GM23248 (cell line): ENCODE measurements at regions not wholly inside any gene's neighbourhood (a gene's known extent, or its start where the extent isn't known, plus 50 kb on each side); places are given as distances from the start of the nearest gene placed in this dataset.
A peak's percentile ranks its signal among the peaks of the same experiment; 100 is the strongest.

Experiments used
- DNase-seq: peaks from one replicate; pipeline ENCODE4 v3.0.0-alpha.2; 2015
- H2AFZ ChIP-seq: fragments of 200-600 bp; sonication (generic); 2 replicates; pipeline ENCODE4 v1.6.1; 2016; ENCODE audit warnings: antibody characterized with exemption
- H3F3A ChIP-seq: fragments of 200-600 bp; sonication (generic); 2 replicates; pipeline ENCODE4 v1.6.1; 2016; ENCODE audit warnings: mild to moderate bottlenecking, antibody characterized with exemption, mixed run types; ENCODE audit not compliant: insufficient read depth
- H3K27ac ChIP-seq: fragments of 200-600 bp; sonication (generic); 2 replicates; pipeline ENCODE4 v1.5.1; 2016; ENCODE audit warnings: mild to moderate bottlenecking
- H3K27me3 ChIP-seq: fragments of 200-600 bp; sonication (generic); replicated peaks from 2 replicates; pipeline ENCODE4 v1.6.1; 2016; ENCODE audit warnings: mild to moderate bottlenecking; ENCODE audit not compliant: insufficient read depth
- H3K36me3 ChIP-seq: fragments of 200-600 bp; sonication (generic); 2 replicates; pipeline ENCODE4 v1.6.1; 2016; ENCODE audit warnings: low read depth, mild to moderate bottlenecking
- H3K4me1 ChIP-seq: fragments of 200-600 bp; sonication (generic); 2 replicates; pipeline ENCODE4 v1.6.1; 2016; ENCODE audit warnings: mild to moderate bottlenecking; ENCODE audit not compliant: insufficient read depth
- H3K4me2 ChIP-seq: fragments of 200-600 bp; sonication (generic); one replicate; pipeline ENCODE4 v1.6.1; 2016; ENCODE audit warnings: mild to moderate bottlenecking; ENCODE audit not compliant: unreplicated experiment
- H3K4me3 ChIP-seq: fragments of 200-600 bp; sonication (generic); 2 replicates; pipeline ENCODE4 v1.5.1; 2016; ENCODE audit warnings: mild to moderate bottlenecking
- H3K79me2 ChIP-seq: fragments of 200-600 bp; sonication (generic); 2 replicates; pipeline ENCODE4 v1.6.1; 2016; ENCODE audit warnings: mild to moderate bottlenecking; ENCODE audit not compliant: insufficient read depth
- H3K9ac ChIP-seq: fragments of 200-600 bp; sonication (generic); 2 replicates; pipeline ENCODE4 v1.6.1; 2016; ENCODE audit warnings: mild to moderate bottlenecking
- H3K9me2 ChIP-seq: fragments of 200-600 bp; sonication (generic); 2 replicates; pipeline ENCODE4 v1.6.1; 2016; ENCODE audit warnings: mixed run types, mild to moderate bottlenecking, moderate library complexity; ENCODE audit not compliant: insufficient read depth
- H3K9me3 ChIP-seq: fragments of 200-600 bp; sonication (generic); one replicate; pipeline ENCODE4 v1.6.1; 2017; ENCODE audit warnings: low read depth
- H4K20me1 ChIP-seq: fragments of 200-600 bp; sonication (generic); 2 replicates; pipeline ENCODE4 v1.6.0; 2016; ENCODE audit not compliant: insufficient read depth
- EZH2 ChIP-seq: fragments of 200-600 bp; sonication (generic); IDR thresholded peaks from 2 replicates; pipeline ENCODE4 v1.6.1; 2018; ENCODE audit warnings: antibody characterized with exemption, mild to moderate bottlenecking; ENCODE audit not compliant: insufficient read depth, poor library complexity, severe bottlenecking
- EZH2phosphoT487 ChIP-seq: fragments of 200-600 bp; sonication (generic); IDR thresholded peaks from 2 replicates; pipeline ENCODE4 v1.6.1; 2018; ENCODE audit warnings: antibody characterized with exemption, moderate library complexity, mild to moderate bottlenecking, low read depth; ENCODE audit not compliant: insufficient read depth
- WGBS, 2 experiments: methylation state at CpG; one replicate each; pipeline ENCODE4 v1.1.6; 2015 to 2017; ENCODE audit warnings: low lambda C conversion rate in 2 of 2, low coverage in 1 of 2; ENCODE audit errors: missing lambda C conversion rate in 2 of 2; 5-methylcytosine and 5-hydroxymethylcytosine counted together
- in situ Hi-C: fragments of 300-500 bp; cut with MboI; formaldehyde crosslinking; loops from 2 replicates; pipeline ENCODE4 v1.15.0; 2020

DNA sequence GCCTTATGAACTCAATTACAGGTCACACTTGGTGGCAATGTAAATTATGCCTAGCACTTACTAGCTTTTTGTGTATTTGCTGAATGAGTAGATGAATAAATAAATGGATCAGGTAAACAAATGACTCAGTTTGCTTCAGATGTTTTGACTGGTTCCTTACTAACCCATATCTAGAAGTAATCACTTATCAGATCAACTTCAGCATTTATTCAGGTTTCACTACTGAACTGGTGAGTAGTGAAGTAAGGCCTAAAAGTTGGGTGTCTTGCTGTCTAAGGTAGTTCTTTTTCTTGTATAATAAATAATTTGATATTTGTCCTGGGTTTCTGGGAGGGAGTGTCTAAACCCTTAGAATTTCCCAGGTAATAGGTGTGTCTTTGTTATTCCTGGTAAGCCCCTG is 205.0 kb downstream of the UXS1 start:
- H3K9me3 ChIP-seq, result no peaks in the 10 kb centered on the region
- H3K27me3 ChIP-seq, result 0 out of 2 replicates have a peak, but pooled peaks cover 5% of the 10 kb centered on the region
- in situ Hi-C loops, result no loop called here
- H3K4me3 ChIP-seq, result no peak overlapping the region
- H3K36me3 ChIP-seq, result no peaks in the 10 kb centered on the region
- H2AFZ ChIP-seq, result no peak overlapping the region
- no peak for DNase-seq
- H4K20me1 ChIP-seq, result no peaks in the 10 kb centered on the region
- TF ChIP-seq EZH2 (no peak), EZH2phosphoT487 (no peak)
- no peaks in the 10 kb centered on the region for H3K9me2 ChIP-seq
- H3K4me2 ChIP-seq, result no peak overlapping the region
- no peaks in the 10 kb centered on the region for H3F3A ChIP-seq
- H3K4me1 ChIP-seq, result no peaks in the 10 kb centered on the region
- no peaks in the 10 kb centered on the region for H3K79me2 ChIP-seq
- no peak overlapping the region for H3K27ac ChIP-seq
- no peak overlapping the region for H3K9ac ChIP-seq

DNA sequence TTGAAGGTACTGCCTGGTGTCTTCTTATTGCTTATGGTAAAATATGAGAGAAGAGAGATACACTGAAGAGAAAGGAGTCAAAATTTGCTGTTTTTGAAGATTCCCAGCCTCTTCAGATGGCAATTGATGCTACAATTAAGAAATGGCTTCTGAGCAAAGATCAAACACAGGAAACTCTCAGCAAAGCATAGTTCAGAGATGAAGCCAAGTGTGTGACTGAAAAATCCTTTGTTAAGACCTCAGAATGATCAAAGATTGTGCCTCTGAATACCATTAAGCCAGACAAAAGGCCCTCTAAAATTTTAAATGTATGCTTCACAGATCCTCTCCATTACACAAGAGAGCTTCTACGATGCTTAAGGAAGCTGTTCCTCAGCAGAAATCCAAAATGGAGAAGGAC is 216.3 kb downstream of the UXS1 start:
- WGBS, 2 experiments, result 42 to 57% methylated on average over 1 of the region's 1 CpG
- H3K9me3 ChIP-seq, result no peaks in the 10 kb centered on the region
- H3K27ac ChIP-seq, result no peak overlapping the region
- TF ChIP-seq EZH2phosphoT487, result no peak
- TF ChIP-seq EZH2, result no peak
- no peaks in the 10 kb centered on the region for H4K20me1 ChIP-seq
- no peak overlapping the region for H3K9ac ChIP-seq
- DNase-seq, result no peak
- in situ Hi-C loops, result no loop called here
- peaks cover 12% of the 10 kb centered on the region; the same call in 1 of the 2 replicates for H3F3A ChIP-seq
- no peaks in the 10 kb centered on the region for H3K79me2 ChIP-seq
- H3K27me3 ChIP-seq, result peaks cover 12% of the 10 kb centered on the region; the same call in 1 of the 2 replicates
- H3K36me3 ChIP-seq, result no peaks in the 10 kb centered on the region
- no peak overlapping the region for H2AFZ ChIP-seq
- no peak overlapping the region for H3K4me3 ChIP-seq
- no peaks in the 10 kb centered on the region for H3K9me2 ChIP-seq
- H3K4me2 ChIP-seq, result no peak overlapping the region
- peaks cover 6% of the 10 kb centered on the region for H3K4me1 ChIP-seq

DNA sequence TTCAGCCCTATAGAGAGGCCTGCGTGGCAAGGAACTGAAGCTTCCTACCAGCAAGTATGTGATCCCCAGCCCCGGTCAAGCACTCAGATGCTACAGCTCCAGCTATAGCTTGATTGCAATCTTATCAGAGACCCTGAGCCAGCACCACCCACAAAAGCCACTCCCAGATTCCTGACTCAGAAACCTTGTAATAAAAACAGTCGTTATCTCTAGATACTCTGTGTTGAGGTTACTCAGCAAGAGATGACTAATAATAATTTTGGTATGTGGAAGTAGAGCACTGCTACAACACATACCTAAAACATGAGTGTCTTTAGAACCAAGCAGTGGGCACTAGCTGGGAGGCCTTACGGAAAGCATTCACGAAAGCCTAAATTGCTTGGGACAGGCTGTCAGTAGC is 216.9 kb downstream of the UXS1 start:
- Histone ChIP-seq H3K79me2 (no peaks in the 10 kb centered on the region), H3K9ac (no peak overlapping the region), H3K27me3 (peaks cover 12% of the 10 kb centered on the region; the same call in 1 of the 2 replicates), H3F3A (peaks cover 12% of the 10 kb centered on the region; the same call in 1 of the 2 replicates), H2AFZ (no peak overlapping the region), H3K9me2 (no peaks in the 10 kb centered on the region), H3K36me3 (no peaks in the 10 kb centered on the region), H3K4me2 (no peak overlapping the region), H4K20me1 (no peaks in the 10 kb centered on the region), H3K27ac (no peak overlapping the region), H3K9me3 (no peaks in the 10 kb centered on the region), H3K4me3 (no peak overlapping the region), H3K4me1 (peaks cover 6% of the 10 kb centered on the region)
- WGBS, 2 experiments, result 54 to 58% methylated on average over 5 of the region's 5 CpGs
- TF ChIP-seq EZH2phosphoT487 (no peak), EZH2 (no peak)
- peak; percentile 63 for DNase-seq
- in situ Hi-C loops, result no loop called here

DNA sequence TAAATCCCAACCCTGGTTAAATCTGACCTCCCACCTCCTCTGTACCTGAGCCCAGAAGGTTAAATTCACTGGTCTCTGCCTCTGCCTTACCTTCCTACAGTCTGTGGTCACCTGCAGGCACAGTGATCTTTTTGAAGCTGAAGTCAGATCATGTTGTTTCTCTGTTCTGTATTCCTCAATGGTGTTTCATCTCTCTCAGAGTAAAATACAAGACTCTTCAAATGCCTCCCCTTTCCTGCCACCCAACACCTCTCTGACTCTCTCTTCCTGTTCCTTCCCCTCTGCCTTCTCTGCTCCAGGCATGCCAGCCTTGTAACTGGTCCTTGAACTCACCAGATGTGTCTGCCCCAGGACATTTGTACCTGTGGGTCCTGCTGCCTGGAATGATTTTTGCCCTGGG is 219.3 kb downstream of the UXS1 start:
- Histone ChIP-seq H3K4me1 (peaks cover 6% of the 10 kb centered on the region), H3K9me3 (no peaks in the 10 kb centered on the region)
- in situ Hi-C loops, result no loop called here

DNA sequence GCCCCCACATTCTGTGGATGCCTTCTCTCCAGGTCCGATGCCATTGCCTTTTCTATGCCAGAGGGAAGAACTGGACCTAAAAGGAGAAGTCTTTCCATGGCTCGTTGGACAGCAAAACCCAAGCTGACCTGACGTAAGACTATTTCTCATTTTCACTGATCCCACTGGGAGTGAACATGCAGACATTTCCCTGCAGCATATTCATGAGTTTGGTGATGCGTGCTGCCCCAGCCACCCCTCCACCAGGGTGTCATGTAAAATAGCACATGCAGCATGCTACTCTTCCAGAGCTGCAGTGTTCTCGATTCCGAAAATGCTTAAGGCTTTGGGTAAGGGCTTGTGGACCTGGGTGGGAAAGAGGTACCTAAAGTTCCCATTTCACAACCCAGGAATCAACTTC is 221.2 kb downstream of the UXS1 start:
- TF ChIP-seq EZH2phosphoT487 (no peak), EZH2 (no peak)
- 52 to 53% methylated on average over 6 of the region's 6 CpGs for WGBS, 2 experiments
- H3K4me3 ChIP-seq, result no peak overlapping the region
- H3F3A ChIP-seq, result peaks cover 11% of the 10 kb centered on the region; the same call in 1 of the 2 replicates
- H3K27me3 ChIP-seq, result peaks cover 12% of the 10 kb centered on the region; the same call in 1 of the 2 replicates
- H3K36me3 ChIP-seq, result no peaks in the 10 kb centered on the region
- peaks cover 6% of the 10 kb centered on the region for H3K4me1 ChIP-seq
- H3K9me3 ChIP-seq, result no peaks in the 10 kb centered on the region
- no peaks in the 10 kb centered on the region for H4K20me1 ChIP-seq
- no peak overlapping the region for H3K27ac ChIP-seq
- DNase-seq, result no peak
- H3K9ac ChIP-seq, result no peak overlapping the region
- in situ Hi-C loops, result no loop called here
- no peaks in the 10 kb centered on the region for H3K9me2 ChIP-seq
- no peaks in the 10 kb centered on the region for H3K79me2 ChIP-seq
- no peak overlapping the region for H3K4me2 ChIP-seq
- H2AFZ ChIP-seq, result no peak overlapping the region

More for the DNA sequence above, 219.3 kb downstream of the UXS1 start:
- TF ChIP-seq EZH2phosphoT487 (no peak), EZH2 (no peak)
- no peak overlapping the region for H3K27ac ChIP-seq
- peaks cover 12% of the 10 kb centered on the region; the same call in 1 of the 2 replicates for H3F3A ChIP-seq
- no peaks in the 10 kb centered on the region for H3K79me2 ChIP-seq
- H3K9me2 ChIP-seq, result no peaks in the 10 kb centered on the region
- H3K27me3 ChIP-seq, result peaks cover 12% of the 10 kb centered on the region; the same call in 1 of the 2 replicates
- H3K9ac ChIP-seq, result no peak overlapping the region
- H3K36me3 ChIP-seq, result no peaks in the 10 kb centered on the region
- no peak overlapping the region for H3K4me3 ChIP-seq
- no peak for DNase-seq
- H4K20me1 ChIP-seq, result no peaks in the 10 kb centered on the region
- H2AFZ ChIP-seq, result no peak overlapping the region
- H3K4me2 ChIP-seq, result no peak overlapping the region
